CD1c-positive myeloid dendritic cell (primary cell): ENCODE measurements at regions not wholly inside any gene's neighbourhood (a gene's known extent, or its start where the extent isn't known, plus 50 kb on each side); places are given as distances from the start of the nearest gene placed in this dataset.
"Not testable (repeated sequence)": the region's sequence is repeated elsewhere in the genome, so short reads cannot be mapped to it uniquely, and the experiment has no call there.

Experiments
- DNase-seq: peaks from one replicate; pipeline ENCODE4 v3.0.0-alpha.2; 2016; ENCODE audit errors: extremely low spot score

DNA sequence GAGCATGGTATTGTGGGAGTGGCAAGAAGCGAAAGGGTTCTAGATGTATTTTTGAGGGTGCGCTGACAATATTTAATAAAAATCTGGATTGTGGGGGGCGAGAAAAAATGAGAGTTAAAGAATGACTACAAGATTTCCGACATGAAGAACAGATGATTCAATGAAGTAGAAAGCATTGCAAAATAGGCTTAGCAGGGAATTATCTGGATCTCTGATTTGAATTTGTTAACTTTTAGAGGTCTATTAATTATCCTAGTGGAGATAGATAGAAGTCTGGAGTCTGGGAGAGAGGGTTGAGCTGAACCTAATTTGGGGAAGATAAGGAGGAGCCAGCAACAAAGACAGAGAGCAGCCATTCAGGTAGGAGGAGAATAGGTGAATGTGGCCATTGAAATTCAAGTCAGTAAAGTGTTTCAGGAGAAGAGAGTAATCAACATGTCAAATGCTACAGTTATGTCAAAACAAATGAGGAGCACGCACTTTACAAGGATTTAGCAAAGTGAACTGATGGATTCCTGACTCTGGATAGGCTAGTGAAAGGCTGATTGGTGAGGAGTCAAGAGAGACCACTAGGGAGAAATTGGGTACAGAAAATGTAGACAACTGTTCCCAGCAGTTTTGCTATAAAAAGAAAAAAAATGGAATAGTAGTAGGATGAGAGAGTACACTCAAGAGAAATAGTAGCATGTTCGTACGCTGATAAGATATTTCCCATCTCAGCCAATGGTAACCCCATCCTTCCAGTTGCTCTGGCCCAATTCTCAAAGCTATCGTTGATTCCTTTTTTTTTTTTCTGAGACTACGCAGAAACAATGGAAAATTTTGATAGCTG lies 393.2 kb upstream of the CXADR start:
- DNase-seq = no peak

DNA sequence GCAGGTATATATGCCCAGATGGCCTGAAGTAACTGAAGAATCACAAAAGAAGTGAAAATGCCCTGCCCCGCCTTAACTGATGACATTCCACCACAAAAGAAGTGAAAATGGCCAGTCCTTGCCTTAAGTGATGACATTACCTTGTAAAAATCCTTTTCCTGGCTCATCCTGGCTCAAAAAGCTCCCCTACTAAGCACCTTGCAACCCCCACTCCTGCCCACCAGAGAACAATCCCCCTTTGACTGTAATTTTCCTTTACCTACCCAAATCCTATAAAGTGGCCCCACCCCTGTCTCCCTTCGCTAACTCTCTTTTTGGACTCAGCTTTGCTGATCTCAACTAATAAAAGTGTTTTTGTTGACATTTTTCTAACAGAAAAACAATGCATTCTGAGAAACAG lies 385.4 kb upstream of the CXADR start:
- DNase-seq = not testable (repeated sequence)

DNA sequence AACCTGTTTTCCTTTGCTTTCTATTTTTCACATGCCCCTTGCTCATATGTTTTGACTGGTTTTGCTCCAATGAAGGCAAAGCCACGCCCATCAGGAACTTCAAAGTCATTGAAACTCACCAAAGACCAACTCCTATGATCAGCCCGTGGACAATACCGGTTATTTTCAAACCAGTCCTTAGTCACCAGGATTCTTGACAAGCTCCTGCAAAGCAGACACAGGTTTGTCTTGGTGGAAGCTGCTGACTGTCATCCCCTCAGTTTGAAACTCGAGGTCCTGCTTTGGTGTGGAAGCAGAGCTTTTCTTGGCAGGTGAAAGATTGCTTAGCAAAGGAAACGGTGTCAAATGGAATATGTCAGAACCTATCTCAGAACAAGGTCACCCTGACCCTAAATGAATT lies 384.7 kb upstream of the CXADR start:
- DNase-seq = no peak

DNA sequence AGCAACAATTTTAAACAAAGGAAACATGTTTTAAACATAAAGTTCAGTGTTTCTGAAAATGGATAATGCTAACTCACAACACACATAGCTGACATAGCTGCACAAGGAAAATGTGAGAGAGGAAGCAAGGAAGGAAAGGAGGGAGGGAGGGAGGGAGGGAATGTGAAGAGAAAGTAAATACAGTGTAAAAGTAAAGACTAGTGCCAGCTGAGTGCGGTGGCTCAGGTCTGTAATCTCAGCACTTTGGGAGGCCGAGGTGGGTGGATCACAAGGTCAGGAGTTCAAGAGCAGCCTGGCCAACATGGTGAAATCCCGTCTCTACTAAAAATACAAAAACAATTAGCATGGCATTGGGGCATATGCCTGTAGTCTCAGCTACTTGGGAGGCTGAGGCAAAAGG lies 373.7 kb upstream of the CXADR start:
- DNase-seq = not testable (repeated sequence)

DNA sequence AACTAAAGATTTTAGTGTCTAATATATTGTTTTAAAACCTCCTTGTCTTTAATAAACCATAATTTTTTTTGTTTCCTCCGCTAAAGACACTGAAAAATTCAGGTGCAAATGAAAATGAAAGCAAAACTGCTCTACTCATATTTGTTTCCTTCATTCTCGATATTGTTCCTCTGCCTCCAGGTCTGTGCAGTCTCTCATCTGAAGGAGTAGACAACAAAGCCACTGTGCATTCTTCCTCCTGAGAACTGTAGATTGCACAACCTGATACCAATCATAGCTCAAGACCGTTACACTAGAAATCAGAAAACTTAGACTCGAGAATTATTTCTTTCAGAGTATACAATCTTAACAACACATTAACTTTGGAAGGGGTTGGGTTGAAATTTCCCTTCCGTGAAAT lies 373.1 kb upstream of the CXADR start:
- no peak for DNase-seq

DNA sequence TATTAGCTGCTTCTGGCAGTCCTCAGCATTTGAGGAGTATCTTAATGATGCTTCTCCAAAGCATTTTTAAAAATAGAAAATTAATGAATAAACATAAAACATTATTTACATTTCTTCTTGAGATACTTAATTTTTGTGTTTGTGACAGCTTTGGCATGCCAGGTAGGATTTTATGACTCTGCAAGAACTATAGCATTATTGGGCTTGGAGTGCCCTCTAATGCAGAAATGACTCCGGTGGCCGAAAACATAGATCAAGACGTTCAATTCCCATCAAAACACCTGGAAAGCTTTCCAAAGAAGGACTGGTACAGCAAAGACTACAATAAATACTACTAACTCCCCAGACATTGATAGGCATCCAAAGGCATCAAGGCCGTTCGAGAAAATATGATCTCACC lies 366.4 kb upstream of the CXADR start:
- DNase-seq = no peak

DNA sequence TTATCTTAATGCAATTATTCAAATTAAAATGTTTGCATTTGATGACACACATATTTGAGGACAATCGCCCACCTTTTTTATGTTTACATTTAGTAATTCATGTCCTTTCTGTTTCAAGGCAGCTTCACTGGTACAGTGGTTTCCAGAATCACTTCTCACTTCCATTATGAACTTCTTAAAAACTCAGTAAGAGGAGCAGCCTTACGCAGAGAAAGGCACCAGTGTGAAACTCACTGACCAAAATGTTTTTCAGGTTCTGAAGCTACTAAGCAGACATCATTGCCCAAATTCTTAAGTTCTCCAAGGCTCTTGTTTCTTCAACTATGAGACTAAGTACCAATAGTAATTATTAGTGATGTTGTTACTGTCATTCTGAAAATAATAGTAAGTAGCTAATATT lies 353.1 kb upstream of the CXADR start:
- no peak for DNase-seq

DNA sequence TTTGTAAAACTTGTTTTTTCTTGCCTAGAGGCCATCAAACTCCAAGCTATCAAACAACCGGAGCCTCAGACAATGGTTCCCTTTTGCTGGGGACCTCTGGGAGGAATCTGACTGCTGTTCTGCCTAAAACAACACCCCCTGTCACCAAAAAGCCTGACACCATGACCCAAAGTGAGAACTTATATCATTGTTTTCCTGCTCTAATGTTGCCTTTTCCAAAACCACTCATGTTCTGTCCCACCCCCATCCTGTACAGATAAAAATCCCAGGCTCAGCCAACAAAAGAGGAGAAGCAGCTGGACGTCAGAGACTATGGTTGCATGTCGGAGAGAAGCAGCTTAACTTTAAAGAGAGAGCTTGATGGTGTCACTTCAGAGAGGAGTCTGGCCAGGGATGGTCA lies 327.2 kb upstream of the CXADR start:
- DNase-seq = no peak

DNA sequence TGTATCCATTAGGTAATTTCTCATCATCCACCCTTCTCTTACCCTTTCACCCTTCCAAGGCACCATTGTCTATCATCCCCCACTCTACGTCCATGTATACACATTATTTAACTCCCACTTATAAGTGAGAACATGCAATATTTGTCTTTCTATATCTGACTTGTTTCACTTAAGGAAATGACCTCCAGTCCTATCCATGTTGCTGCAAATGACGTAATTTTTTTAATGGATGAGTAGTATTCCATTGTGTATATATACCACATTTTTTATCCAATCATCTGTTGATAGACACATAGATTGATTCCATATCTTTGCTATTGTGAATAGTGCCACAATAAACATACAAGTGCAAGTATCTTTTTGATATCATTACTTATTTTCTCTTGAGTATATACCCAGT lies 322.9 kb upstream of the CXADR start:
- no peak for DNase-seq

DNA sequence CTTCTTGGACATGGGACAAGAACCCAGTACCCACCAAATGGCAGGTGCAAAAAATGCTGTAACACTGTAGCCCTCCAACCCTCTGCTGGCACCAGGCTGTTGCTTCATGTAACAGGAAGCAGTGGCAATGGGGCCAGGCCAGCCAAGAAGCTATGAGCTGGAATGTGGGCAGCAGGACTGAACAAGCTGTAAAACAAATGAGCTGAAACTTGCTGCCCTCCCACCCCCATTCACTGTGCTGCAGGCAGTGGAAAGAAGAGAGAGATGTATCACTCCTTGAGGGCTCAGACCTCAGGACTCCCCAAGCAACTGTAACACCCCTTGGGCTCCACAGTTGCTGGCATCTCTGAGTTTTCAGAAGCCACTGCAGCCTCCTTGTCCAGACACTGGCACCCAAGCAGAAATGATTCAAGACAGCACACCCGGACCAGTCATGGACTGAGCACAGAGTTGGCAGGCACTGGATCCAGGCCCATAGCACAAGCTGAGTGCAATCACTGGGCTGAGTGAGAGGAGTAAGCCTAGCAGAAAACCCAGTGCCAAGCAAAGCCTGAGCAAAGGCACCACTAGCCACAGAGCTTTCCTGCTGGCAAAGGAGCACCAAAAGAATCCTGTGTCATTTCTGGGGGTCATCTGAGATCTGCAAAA lies 321.4 kb upstream of the CXADR start:
- no peak for DNase-seq

DNA sequence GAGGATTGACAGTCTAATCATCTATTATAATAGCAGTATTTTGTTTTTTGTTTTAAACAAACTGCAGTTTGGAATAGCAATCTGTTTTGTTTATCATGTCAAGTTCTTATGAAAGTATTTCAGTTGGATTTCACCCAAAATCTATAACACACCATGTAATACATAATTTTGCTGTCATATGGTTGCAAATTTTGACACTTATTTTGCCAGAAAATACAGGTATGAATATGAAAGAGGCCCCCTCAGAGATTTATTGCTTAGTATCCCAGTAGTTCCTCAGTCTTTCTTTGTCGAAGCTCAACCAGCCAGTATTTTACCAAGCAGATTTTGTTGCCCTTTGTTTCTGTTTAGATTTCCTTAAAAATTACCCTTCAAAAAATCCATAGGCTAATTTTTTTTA lies 317.5 kb upstream of the CXADR start:
- no peak for DNase-seq

DNA sequence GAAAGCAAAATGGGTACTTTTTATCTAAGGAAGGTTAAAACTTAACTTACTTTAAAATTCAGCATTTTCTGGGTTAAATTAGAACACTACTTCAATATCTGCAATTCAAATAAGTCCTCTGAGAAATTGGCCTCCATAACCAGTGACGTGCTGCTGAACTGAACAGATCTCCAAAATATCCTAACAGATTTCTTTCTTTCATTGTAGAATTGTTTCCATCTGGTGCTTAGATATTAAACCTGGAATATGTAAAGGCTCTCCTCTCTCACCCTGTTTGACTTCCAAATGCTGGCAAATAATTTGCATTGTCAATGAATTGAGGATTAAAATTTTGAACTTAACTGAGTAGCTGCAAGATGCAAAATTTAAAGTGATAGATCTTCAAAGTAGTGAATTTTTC lies 316.9 kb upstream of the CXADR start:
- DNase-seq = no peak

DNA sequence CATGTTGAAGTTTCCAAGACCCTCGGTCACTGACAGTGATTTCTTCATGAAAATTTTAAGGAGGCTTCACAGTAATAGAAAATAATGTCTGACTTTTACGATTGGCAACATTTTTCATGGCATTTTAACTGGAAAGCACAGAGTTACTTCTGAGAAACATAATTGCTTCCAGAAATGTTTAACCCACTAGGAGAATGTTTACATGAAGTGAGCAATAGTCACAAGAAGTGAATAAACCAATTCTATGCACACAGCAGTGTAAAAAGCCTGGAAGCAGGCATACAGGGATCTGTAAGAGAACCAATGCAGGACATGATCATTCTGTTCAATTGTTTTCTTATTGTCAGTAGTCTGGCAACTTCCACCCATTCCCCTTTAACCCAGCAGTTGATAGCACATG lies 316.2 kb upstream of the CXADR start:
- DNase-seq = no peak

DNA sequence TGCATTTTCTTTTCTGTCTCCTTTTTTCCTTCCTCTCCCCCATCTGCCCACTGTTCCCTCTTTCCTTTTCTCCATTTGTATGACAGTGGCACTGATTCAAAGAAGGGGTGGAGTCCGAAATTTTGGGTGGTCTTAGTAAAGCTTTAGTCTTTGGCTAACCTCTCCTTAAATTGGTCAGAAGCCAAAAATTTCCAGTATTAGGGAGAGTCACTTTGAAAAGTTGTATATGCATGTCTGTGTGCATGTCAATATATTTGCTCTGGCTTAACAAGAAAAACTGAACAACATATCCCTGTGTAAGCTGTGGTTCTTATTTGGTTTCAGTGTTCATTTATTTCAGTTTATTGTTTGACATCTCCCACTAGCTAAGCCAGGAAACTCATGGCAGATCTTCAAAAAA lies 314.8 kb upstream of the CXADR start:
- no peak for DNase-seq

DNA sequence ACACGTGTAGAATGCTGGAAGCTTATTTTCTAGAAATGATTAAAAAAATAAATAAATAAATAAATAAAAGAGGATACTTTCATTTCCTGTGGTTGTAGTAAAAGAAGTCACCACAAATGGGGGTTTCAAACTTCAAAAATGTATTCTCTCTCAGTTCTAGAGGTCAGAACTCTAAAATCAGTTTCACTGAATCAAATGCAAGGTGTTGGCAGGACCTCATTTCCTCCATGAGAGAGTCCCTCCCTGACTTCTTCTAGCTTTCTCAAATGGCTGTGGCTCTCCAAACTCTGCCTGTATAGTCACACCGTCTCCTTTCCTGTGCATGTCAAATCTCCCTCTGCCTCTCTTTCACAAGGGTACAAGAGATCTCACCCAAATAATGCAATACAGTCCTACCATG lies 312.6 kb upstream of the CXADR start:
- DNase-seq = no peak

DNA sequence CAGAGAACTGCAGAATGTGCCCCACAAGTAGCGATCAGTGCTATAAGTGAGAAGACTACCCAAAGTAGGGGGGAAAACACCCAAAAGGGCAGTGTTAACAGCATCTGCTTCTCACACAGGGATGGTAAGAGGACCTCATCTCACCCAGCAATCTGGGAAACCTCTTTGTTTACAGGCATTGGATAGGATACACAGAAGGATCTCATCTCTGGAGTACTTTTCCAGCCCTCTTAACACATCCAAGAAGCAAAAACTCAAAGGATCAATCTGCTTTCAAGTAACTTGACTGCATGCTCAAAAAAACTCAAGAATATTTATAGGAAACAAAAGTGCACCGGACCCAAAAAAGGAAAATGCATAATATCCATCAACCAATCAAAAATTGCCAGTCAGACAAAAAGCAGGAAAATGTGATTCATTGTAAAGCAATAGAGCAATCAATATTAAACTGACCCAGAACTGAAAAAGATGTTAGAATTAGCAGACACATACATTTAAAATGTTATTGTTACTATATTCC lies 311.0 kb upstream of the CXADR start:
- no peak for DNase-seq

DNA sequence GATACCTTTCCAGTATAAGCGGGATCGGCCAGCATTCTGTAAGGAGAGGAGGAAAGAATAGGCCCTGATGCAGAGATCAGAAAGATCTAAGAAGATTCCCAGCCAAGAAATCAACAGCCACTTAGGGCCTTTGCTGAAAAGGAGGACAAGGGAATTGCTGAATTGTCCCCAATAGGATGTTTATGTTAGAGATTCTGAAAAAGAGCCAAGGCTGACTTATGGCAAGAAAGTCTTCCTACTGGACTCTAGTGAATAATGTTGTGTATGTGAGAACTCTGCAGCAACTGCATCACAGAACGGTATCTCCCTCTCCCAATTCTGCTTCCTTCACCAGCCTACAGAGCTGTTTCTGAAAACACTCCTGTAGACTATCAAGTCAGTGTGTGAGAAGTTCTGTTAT lies 298.0 kb upstream of the CXADR start:
- no peak for DNase-seq

DNA sequence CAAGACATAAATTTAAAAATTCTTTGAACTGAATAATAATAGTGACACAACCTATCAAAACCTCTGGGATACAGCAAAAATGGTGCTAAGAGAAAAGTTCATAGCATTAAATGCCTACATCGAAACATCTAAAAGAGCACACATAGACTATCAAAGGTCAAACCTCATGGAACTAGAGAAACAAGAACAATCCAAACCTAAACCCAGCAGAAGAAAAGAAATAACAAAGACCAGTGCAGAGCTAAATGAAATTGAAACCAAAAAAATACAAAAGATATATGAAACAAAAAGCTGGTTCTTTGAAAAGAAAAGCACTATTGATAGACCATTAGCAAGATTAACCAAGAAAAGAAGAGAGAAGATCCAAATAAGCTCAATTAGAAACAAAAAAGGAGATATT lies 293.8 kb upstream of the CXADR start:
- DNase-seq = not testable (repeated sequence)

DNA sequence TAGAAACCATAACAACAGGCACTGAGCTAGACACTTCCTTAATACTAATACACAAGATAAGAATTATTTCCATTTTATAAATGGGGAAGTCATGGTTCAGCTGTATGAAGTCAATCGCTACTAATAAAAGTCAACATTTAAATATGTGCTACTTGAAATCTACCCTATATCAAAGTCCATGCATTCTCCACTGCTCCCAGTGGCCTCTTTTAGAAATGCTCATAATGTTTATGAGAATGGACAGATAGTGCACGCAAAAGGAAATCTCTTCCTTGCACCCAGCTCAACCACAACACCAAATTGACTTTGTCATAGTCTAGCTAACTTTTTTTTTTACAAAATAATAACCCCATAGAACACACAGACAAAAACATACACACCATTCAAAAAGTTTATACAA lies 281.7 kb upstream of the CXADR start:
- DNase-seq = no peak

DNA sequence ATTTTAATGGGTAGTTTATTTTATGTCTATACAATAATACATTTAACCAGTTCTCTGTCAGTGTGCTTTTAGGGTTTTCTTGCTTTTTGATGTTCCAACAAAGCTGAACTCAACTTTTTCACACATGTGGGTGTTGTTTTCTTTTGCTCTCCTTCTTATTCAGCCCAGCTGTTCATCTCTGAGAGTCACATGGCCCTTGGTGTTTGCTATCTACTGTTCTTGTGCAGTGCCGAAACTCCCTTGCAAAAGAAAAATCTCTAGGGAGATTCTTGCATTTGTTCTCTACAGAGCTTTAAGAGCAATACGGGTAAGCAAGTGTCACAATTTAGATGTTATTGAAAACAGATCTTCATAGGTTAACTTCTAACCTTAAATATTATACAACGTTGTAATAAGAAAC lies 281.1 kb upstream of the CXADR start:
- no peak for DNase-seq

DNA sequence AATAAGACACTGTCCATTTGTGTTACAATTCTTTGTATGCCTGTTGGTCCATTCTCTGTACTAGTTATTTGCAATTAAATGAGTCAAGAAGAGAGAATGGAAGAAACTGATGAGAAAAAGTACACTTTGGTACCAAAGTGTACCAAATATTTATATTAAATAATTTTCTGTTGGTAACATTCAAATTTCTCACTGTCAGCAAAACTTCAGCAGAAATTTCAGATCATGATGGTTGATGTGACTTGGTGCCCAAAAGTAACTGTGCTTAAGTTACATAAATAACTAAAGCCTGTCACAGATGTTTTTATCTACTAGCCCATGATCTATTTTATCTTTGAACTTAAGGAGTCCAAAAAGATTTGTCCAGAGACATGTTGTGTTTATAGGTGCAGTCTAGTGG lies 274.4 kb upstream of the CXADR start:
- no peak for DNase-seq

DNA sequence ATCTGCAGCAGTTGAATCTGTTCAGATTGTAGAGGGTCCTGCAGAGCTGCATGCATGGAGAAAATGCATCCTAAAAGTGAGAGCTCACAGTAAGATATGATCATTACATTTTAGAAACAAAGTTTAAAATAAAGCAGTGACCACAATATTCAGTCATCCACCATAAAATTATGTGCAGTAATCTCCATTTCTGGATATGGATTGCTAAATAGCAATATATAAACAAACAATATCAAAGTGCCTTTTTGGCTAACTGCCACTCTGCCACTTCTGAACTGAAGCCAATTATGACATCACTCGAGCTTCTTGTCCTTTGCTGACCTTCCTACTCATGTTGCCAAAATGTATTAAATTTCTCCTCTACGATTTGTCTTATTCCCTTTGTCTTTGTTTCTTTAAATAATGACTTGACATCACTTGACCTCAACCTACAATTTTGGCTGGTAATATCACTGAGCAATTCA lies 262.0 kb upstream of the CXADR start:
- DNase-seq = no peak

DNA sequence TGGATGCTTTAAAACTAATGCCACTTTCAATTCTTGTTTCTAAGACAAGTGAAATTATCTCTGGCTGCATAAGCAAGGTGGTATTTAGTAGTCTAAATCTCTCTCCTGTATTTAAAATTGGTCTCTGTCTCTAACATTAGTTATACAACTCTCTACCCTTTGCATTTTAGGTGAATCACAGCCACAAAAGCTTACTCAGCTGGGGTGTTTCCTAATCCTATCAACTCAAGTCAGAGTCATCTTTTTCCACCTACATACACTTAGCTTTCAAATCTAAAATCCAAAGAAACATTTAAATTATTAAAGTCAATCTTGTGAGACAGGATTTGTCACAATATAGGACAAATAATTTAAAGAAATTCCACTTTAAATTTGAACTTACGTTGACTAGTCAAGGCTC lies 255.1 kb upstream of the CXADR start:
- no peak for DNase-seq
